PC-9 (cell line): ENCODE measurements at regions not wholly inside any gene's neighbourhood (a gene's known extent, or its start where the extent isn't known, plus 50 kb on each side); places are given as distances from the start of the nearest gene placed in this dataset.

Experiments
- EZH2 ChIP-seq: fragments of 200-600 bp; sonication (generic); IDR thresholded peaks from 2 replicates; pipeline ENCODE4 v1.8.0; 2017; ENCODE audit warnings: antibody characterized with exemption, low read depth
- TF ChIP-seq, protein P1 (sequence below): fragments of 200-600 bp; sonication (generic); conservative IDR thresholded peaks from 2 replicates; pipeline ENCODE4 v1.6.1; 2017; ENCODE audit warnings: mixed run types, antibody characterized with exemption, mild to moderate bottlenecking, moderate library complexity

DNA sequence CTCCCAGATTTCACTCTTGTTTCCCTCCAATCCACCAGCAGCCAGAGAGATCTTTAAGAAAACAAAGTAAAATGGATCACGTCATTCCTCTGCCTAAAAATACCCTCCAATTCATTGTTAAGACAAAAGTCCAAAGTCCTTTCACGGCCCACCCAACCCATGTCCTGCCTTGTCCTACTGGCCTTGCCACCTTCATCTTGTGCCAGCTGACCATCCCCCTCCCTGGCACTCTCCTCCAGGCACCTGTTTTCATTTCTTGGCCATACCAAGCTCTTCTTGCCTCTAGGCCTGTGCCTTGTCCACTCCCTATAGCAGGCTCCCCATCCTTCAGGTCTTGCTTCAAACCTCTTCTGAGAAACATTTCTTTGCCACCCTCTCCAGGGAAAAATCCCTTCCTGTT, 307.6 kb downstream of the MSX2 start:
- TF ChIP-seq, protein P1, sequence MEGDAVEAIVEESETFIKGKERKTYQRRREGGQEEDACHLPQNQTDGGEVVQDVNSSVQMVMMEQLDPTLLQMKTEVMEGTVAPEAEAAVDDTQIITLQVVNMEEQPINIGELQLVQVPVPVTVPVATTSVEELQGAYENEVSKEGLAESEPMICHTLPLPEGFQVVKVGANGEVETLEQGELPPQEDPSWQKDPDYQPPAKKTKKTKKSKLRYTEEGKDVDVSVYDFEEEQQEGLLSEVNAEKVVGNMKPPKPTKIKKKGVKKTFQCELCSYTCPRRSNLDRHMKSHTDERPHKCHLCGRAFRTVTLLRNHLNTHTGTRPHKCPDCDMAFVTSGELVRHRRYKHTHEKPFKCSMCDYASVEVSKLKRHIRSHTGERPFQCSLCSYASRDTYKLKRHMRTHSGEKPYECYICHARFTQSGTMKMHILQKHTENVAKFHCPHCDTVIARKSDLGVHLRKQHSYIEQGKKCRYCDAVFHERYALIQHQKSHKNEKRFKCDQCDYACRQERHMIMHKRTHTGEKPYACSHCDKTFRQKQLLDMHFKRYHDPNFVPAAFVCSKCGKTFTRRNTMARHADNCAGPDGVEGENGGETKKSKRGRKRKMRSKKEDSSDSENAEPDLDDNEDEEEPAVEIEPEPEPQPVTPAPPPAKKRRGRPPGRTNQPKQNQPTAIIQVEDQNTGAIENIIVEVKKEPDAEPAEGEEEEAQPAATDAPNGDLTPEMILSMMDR, result no peak
- no peak for TF ChIP-seq EZH2
